NOMO-1 treated with DMSO at 0.1 percent for 48 hours (cell line): ENCODE measurements at regions not wholly inside any gene's neighbourhood (a gene's known extent, or its start where the extent isn't known, plus 50 kb on each side); places are given as distances from the start of the nearest gene placed in this dataset.
"Not testable (repeated sequence)": the region's sequence is repeated elsewhere in the genome, so short reads cannot be mapped to it uniquely, and the experiment has no call there.

ENCODE experiments used
- DNase-seq: peaks from one replicate; lab custom pipeline; 2025; ENCODE audit not compliant: unreplicated experiment; lab: John Stamatoyannopoulos, UW

DNA sequence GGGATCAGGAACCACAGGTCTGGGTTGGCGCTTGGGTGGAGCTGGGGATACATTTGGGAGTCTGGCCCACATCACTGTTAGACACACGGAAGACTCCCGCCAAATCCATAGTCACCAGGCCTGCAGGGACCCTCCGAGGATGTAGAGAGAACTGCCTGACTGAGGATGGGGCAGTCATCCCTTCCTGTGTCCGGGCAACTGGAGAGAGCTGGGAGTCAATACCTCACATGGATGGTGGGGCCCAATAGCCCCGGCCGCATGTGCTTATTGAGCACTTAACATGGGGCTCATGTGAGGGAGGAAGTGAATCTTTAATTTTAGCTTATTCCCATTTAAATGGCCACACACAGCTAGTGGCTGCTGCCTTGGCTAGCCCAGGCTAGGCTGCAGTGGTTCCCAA, 124.5 kb downstream of the TLR5 start:
- DNase-seq: no peak

DNA sequence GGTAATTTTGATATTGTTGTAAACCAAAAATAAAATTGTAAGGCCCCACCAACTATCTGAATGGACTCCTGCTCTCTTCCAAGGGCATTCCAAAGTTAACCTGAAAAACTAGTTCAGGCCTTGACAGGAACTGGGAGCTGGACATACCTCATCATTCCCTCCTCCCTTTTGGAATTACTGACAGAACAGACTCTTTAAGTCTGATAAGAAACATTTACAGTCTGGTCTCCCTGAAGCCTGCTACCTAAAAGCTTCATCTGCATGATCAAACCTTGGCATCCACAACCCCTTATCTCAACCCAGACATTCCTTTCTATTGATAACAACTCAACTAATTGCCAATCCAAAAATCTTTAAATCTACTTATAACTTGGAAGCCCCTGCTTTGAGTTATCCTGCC, 123.8 kb downstream of the TLR5 start:
- DNase-seq: no peak

DNA sequence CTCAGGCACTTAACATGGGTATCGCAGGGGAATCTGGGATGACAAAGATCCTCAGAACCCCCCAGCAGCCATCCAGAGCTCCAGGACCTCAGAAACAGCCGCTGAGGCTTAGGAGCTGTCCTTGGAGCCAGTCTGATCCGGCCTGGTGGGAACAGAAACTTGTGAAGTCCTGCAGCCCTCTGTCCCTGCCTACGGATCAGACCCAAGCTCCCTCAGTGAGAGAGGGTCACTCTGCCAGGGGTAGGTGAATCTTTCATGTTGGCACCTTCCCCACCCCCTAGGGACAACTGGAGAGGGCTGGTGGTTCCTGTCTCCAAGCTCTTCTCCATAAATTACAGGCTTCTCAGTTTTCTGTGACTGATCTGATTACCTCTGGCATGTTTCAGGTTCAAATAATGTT, 122.3 kb downstream of the TLR5 start:
- no peak for DNase-seq

- no peak for DNase-seq
These were observed 120.2 kb downstream of the TLR5 start for GRCh38 chr1:223022641-223023473.

GRCh38 chr1:223023863-223024262, 119.2 kb downstream of the TLR5 start:
- no peak for DNase-seq

- DNase-seq: not testable (repeated sequence)
These were observed 118.6 kb downstream of the TLR5 start for GRCh38 chr1:223024486-223024885.

- not testable (repeated sequence) for DNase-seq
These were observed 117.8 kb downstream of the TLR5 start for GRCh38 chr1:223025190-223025734.

GRCh38 chr1:223026639-223027038, 116.4 kb downstream of the TLR5 start:
- DNase-seq: not testable (repeated sequence)

DNA sequence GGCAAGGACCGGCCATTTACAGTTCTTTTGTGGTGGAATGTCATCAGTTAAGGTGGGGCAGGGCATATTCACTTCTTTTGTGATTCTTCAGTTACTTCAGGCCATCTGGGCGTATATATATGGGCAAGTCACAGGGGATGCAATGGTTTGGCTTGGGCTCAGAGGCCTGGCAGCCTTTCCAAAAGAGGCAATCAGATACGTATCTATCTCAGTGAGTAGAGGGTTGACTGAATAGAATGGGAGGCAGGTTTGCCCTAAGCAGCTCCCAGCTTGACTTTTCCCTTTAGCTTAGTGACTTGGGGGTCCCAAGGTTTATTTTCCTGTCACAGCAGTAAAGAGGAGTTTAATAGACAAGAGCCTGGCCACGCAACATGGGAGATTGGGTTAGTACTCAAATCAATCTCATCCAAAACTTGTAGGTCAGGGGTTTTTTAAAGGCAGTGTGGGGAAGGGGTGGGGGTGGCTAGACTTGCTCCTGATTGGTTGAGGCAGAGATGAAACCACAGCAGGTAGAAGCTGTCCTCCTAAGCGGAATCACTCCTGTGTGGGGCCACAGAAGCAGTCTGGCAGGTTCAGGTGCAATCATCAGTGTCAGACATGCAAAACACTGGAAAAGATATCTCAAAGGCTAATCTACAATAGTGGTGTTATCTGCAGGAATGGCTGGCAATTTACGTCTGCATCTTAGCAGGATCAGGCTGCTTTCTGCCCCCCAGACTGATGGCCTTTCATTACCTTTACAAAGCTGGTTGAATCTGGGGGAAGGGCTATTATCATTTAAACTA, 112.9 kb downstream of the TLR5 start:
- DNase-seq: no peak

- no peak for DNase-seq
These were observed 112.1 kb downstream of the TLR5 start for GRCh38 chr1:223030871-223031400.

DNA sequence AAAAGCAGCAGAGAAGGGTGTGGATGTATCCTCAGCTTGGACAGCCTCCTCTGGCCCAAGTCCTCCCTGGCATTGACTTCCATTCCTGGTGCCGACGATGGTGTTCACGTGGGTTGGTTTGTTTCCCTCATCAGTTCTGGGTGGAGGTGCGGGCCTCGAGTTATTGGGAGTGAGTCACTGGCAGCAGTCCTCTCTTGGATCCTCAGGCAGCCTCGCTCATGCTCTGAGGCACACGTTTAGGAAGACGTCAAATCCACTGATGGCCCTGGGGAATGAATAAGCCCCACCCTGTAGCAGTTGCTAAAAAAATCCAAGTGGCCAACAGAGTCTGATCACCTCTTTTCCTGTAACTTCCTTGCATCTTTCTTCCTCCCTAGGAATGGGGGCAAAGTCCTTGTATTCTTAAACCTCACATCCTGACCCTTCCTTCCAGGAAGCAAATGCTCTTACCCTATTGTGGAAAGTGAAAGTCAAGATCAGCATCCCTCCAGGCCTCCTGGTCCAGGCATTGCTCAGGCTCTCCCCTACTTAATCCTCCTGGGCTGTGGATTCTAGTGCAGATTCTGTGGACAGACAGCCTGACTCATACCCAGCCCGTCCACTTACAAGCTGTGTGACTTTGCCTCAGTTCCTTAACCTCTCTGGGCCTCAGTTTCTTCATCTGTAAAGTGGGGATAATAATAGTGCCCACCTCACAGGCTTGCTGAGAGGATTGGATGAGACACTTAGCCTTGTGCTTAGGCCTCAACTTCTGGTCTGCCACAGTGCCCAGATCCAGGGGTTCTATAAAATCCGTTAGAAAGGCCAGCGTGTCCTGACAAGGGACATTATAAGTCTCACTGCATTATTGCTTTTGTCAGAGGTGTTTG, 111.1 kb downstream of the TLR5 start:
- DNase-seq: no peak

GRCh38 chr1:223033658-223034057, 109.4 kb downstream of the TLR5 start:
- no peak for DNase-seq

DNA sequence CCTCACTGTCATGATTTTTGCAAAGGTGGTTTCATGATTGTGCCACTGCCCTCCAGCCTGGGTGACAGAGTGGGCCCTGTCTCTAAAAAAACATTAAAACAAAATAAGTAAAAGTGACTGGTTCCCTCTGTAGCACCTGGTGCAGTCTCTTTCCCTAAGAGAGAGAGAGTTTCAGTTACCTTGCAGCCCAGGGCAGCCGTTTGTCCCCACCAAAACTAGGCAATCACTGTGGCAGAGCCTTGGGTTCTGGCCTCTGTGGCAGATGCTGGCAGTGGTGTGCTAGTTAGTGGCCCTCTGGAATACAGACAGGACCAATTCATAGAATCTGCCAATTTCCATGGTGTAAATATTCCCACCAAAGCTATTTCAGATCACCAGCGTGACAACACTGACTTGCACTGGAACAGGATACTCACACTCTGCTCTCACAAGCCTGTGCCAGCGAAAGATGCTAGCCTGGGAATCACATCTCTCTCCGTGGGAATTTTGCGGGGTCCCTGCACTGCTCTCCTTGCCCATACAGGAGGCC, 108.7 kb downstream of the TLR5 start:
- DNase-seq: no peak

DNA sequence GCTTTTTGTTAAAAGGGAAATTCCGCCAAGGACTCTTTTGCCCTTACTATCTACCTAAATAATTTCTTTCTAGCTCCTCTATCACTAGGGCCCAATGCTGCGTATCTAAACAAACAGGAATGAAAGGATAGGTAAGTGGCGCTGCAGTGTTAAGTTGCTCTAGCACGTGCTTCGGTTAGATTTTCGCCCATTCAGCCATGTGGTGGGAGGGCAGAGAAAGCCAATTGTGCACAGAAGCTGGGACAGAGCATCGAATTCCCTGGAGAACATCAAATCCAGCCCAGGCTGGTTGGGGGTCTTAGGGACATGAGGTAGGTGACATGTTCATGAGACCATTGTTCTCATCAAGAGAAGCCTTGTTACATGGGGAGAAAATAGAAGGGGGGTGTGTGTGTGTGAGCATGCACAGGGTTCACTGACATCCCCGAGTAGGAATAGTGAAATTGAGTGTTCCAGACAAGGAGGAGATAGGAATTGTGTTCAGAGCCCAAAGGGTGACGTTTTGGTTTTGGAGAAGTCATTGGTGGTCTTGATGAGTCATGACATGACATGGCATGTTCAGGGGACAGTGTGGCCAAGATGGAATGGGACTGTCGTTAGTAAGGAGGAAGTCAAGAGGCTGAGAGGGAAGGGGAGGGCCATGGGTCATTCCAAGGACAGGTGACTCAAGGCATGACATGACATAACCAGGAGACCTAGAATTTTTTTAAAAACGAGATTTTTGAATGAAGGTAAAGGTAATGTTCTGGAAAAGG, 107.1 kb downstream of the TLR5 start:
- DNase-seq: peak; percentile 11

GRCh38 chr1:223036479-223036845, 106.6 kb downstream of the TLR5 start:
- no peak for DNase-seq

GRCh38 chr1:223037845-223038244, 105.2 kb downstream of the TLR5 start:
- DNase-seq: no peak

DNA sequence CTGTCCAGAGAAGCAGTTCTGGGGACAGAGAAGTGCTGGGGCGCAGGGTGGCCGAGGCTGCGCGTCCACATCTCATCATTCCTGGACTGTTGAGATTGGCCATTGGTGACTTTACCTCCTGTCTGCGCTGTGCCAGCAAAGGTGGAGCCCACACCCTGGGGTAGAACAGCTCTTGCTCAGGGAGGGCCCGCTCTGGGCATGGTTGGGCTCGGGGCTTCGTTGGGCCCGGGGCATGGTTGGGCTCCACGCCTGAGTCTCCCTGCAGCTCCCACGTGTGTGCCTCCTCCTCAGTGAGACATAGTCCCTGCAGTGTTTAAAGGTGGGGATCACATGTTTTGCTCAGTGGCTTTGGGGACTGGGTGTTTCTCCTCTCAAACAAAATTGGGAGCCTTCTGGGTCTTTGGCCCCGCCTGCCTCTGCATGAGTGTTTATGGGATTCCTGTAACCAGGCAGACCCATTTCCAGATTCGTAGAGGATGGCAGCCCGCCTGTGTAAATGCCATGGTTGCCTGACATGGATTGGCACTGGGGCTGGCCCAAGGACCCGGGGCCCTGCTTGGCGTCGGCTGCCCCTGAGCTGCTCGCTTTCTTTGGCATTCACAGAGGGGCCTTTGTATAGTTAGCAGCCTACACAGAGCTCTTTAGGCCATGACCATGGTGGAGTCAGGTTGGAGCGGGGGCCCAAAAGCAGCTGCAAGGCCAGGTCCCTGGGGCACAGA, 104.6 kb downstream of the TLR5 start:
- no peak for DNase-seq

GRCh38 chr1:223039990-223040389, 103.1 kb downstream of the TLR5 start:
- DNase-seq: no peak

GRCh38 chr1:223041481-223041880, 101.6 kb downstream of the TLR5 start:
- no peak for DNase-seq
